ENCODE measurements at regions not wholly inside any gene's neighbourhood (a gene's known extent, or its start where the extent isn't known, plus 50 kb on each side); places are given as distances from the start of the nearest gene placed in this dataset.

DNA sequence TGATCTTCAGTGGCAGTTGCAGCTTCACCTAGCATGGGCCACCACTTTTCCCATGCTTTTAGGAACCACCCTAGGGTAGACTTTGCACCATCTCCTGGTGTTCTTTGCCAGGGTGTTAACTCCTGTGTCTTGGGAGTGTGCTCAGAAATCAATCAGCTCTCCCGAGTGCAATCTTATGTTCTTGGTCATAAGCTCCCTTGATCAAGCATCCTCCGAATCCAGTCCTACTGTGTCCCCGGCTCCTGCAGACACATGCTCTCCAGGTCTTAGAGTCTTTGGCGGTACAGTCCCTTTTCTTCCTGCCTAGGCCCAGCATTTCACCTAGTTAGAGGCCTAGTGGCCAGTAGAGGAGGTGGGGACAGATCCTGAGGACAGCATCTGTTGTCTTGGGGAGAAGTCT lies 74.7 kb upstream of the SYN2 start:
- TF ChIP-seq, protein P1, sequence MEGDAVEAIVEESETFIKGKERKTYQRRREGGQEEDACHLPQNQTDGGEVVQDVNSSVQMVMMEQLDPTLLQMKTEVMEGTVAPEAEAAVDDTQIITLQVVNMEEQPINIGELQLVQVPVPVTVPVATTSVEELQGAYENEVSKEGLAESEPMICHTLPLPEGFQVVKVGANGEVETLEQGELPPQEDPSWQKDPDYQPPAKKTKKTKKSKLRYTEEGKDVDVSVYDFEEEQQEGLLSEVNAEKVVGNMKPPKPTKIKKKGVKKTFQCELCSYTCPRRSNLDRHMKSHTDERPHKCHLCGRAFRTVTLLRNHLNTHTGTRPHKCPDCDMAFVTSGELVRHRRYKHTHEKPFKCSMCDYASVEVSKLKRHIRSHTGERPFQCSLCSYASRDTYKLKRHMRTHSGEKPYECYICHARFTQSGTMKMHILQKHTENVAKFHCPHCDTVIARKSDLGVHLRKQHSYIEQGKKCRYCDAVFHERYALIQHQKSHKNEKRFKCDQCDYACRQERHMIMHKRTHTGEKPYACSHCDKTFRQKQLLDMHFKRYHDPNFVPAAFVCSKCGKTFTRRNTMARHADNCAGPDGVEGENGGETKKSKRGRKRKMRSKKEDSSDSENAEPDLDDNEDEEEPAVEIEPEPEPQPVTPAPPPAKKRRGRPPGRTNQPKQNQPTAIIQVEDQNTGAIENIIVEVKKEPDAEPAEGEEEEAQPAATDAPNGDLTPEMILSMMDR (conservative IDR thresholded peaks at IDR 0.05), result no peak
- no peak for TF ChIP-seq EZH2 (IDR thresholded peaks at IDR 0.05; ENCODE audit: low read depth)

Measured in PC-9 (cell line).